GM19397 (cell line): ENCODE measurements at regions not wholly inside any gene's neighbourhood (a gene's known extent, or its start where the extent isn't known, plus 50 kb on each side); places are given as distances from the start of the nearest gene placed in this dataset.
A peak's percentile ranks its signal among the peaks of the same experiment; 100 is the strongest.

ENCODE experiments used
- ATAC-seq: cut with Tn5 transposase; IDR thresholded peaks from one replicate; pipeline ENCODE4 v1.9.1; 2021; ENCODE audit warnings: mild to moderate bottlenecking, moderate library complexity; ENCODE audit not compliant: unreplicated experiment

DNA sequence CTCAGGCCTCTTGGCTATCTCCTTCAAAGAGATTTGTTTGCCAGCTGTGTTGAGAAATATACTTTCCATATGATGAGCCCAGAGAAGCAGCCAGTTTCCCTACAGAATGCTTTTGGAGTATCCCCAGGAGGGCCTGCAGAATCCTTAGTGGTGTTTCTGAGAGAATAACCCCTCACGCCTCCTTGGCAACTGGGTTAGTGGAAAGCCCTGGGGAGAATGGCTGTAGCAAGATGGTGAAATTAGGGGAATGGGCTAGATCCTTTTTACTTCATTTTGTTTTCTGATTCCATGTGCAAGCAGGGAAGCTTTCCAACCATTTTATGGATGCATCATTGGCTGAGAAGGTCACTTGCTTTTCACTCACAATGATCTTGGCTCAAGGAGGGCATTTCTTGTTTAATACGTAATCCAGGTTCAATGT, 364.6 kb downstream of the DMRT2 start:
- no peak for ATAC-seq

DNA sequence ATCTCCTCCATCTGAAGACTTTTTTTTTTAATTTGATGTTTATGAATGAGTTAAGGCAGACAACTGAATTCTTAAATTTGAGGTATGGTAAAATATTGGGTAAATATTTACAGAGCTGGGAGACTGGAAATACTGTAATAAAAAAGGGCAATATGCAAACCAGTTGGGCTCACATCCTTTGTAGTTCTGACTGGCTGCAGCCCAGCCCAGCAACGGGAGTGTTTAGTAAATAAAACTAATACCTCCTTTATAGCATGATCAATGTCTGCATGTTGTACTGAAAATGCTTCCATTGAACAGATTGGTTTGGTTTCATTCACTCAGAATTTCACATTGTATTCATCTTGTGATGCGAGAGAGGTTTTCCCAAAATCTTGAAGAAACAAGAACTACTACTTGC, 365.0 kb downstream of the DMRT2 start:
- ATAC-seq, result no peak

DNA sequence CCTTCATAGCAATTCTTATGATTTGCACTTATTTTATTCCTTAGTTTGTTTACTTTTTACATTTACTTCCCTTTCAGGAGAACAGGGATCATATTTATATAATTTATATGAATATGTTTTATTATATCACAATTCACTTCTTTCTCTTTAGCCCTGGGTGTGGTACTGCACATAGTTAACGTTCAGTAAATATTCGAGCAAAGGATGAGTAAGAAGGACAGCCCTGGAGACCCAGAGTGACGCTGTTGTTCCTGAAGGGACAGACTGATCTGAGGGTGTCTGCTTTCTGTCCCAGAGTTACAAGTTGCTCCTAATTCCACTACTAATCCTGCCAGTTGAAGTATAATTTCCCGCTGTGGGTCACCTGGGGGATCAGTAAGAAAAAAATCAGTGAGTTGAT, 366.1 kb downstream of the DMRT2 start:
- ATAC-seq, result no peak

DNA sequence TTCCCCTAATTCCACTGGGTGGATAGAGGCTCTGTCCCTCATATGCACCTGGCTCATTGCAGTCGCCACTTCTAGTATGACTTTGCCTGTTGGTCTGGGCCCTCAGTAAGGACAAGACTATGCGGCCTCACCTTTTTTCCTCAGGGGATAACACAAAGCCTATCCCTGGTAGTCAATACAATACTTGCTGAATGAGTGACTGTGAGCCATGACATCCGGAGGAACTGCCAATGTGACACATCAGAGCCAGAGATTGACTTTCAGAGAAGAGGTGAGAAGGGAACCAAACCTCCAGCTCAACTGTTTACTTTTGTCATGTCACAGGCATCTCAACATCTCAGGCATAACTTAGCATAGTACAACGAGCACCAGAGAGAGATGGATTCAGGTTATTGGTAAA, 371.3 kb downstream of the DMRT2 start:
- no peak for ATAC-seq

DNA sequence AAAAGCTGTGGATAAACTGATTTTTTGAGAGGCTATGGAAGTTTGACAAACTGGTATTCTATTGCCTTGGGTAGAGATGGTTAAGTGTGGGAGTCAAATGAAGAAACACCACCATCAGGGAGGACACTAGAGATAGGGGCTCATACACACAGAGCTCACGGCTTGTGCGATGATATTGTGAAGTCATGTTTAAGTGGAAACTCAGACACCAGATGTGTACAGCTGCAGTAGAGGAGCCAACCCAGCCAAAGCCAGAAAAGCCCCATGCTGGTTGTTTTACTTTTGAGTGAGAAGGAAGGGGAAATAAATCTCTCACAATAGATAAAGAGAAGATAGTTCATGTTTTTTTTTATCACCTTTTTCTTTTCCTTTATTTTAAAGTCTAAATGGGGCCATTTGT, 377.7 kb downstream of the DMRT2 start:
- ATAC-seq, result no peak

DNA sequence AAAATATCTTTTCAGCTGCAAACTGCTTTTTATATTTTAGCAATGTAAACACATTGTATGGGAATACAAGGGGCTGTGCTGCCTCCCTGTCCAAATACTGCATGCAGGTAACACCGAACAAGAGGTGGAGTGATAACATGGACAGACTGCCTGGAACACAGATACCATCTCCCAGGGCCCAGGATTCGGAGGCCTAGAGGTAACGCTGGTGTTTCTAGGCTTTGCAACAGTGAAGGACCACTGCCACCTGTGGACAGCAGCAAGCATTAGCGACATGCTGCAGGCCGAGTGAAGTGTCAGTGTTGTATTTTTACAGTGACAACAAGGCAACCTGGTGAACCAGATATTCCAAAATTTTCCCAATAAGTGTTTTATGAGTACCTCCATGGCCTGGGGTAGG, 379.1 kb downstream of the DMRT2 start:
- ATAC-seq, result no peak

DNA sequence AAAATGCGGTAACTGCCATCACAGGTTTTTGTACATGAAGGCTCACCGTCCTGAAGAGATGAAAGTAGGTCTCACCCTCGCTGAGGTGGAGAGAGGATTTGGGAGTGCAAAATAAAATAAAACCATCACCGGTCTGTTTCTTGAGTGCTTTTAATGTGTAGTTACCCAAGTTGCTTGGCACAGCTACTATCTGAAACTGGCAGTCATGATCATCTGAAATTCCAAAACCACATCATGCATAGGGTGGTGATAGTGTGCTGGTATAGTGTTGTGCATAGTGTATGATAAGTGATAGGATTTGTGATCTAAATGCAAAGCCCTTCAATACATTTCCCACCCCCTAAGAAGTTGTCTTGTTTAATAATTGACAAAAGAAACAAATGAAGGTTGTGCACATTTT, 381.3 kb downstream of the DMRT2 start:
- ATAC-seq, result no peak

DNA sequence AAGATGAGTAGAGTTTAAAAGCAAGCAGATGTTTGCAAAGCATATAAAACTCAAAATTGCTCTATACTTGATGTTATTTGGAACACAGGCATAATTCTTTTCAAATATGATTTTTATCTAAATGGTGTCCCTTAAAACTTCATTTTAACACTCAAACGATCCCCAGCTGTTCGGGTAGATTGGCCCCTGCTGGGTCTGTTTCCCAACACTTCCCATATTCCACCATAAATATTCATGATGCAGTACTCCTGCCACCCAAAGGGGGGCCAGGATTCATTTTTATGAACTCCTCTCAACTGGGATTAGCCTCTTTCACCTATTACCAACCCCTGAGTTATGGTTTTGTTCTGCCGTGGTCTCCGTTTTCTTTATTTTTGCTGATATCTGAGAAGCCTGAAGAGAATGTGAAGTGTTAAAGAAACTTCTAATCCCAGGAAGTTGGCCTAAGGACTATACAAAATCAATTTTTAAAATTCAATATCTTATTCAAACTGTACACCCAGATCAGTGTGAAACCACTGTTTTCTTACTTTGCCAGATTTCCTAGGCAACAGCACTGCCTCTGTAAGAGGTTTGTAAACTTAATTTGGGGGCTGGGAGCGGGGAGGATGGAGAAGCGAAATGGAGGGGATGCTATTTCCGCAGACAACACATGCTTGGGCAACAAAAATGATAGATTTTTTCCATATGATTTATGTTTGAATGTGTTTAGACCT, 384.1 kb downstream of the DMRT2 start:
- no peak for ATAC-seq

DNA sequence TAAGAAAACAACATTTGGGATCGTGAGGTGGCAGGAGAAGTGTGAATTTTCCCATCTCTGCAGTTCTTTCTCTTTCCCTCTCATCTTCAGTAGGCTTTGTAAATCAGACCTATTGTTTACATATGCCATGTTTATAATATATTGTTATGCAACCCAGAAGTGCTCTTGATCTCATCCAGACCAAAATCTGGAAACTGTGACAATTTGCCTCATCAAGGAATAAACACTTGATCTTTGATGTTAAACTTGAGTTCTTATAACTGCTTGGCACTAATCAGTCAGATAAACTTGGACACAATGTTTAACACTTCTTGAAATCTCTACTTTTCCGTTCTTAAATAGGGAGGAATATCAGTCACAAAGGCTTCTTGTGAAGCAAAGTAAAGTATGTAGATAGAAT, 384.7 kb downstream of the DMRT2 start:
- ATAC-seq, result no peak

DNA sequence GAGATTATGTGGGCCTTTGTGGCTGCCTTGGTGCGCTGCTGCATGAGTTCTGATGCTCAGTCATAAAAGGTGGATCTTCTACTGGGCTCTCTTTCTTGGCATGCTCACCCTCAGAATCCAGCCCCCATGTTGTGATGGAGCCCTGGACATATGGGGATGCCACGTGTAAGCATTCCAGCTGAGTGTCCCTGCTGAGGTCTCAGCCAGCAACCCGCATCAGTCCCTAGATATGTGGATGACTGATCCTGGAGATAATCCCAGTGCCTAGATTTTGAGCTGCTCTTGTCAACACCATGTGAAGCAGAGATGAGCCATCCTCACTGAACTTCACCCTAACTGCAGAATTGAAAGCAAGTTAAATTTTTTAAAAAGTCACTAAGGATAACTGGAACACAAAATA, 390.1 kb downstream of the DMRT2 start:
- no peak for ATAC-seq

DNA sequence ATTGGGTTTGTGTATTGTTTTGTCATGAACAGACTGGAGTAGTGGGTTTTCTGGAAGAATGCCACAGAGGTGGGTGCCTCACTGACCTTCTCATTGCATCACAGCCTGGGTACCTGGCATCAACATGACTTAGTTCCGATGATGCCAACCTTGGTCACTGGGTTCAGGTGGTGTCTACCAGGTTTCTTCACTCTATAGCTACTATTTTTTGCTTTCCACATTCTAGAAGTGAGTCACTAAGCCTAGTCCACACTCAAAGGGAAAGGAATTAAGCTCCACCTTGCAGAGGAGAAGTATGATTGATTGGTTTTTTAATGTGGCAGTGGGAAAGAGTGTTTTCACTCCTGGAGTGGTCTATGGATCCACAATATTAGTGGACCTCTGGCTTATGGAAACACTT, 391.9 kb downstream of the DMRT2 start:
- no peak for ATAC-seq

DNA sequence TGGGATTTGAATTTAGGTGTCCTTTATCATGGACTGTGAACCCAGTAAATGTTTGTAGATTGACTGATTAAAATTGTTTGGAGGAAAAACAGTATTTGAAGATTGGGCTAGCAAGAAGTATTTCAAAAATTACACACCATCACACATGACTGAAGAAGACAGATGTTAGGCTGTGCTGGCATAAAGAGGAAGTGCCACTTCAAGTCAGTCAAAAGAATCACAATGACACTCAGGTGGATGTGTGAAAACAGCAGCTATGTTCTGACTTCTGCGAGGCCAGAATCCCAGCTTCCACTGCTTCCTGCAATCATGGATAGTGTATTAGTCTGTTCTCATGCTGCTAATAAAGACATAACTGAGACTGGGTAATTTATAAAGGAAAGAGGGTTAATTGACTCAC, 393.3 kb downstream of the DMRT2 start:
- ATAC-seq, result no peak

DNA sequence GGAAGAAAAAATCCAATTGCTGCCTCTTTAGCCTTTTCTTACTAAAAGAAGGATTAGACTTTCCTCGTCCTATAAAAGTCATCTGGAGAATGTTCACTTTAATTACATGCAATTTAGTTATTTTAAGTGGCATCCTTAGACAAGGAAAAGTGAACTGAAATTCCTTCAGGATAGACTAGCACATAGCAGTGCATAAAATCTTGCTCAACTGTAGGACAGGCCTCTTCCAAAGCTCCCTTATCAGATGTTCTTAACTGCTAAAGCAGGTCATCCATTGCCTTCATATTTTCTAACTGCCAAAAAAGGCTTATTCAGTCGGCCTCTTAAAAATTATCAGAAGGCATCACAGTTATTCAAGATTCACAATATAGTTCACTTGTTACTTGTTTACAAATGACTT, 396.5 kb downstream of the DMRT2 start:
- no peak for ATAC-seq

DNA sequence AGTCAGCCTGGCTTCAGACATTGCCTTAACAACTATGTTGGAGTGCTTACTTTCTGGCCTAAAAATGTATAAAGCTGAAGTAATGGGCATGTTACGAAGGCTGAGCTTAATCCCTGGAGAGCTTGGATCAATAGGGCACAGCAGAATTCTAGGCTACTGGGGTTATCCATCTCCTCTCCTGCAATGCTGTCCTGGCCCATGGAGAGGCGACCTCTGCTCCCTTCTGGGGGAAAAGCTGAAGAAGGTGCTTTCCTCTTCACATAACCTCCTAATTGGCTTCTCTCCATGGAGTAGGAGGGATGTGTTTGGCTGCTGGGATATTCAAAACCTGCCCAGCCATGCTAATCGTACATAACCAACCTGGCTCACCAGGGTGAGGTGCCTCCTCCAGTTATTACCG, 403.5 kb downstream of the DMRT2 start:
- ATAC-seq, result no peak

DNA sequence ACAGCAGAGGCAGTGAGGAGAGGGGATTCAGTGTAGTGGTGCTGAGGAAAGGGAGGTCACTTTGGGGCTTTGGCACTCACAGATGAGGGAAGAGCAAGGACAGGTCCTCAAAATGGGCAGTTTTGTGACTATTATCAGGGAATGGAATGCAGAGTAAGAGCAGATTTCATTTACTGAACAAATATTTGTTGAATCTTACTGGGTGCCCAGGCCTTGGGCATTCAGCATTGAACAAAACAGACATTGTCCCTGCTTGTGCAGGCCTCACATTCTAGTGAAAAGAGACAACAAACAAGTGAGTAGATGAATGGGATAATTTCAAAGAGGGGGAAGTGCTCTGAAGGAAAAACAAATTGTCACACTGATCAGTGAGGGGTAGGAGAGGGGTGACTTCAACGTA, 404.1 kb downstream of the DMRT2 start:
- ATAC-seq, result no peak

DNA sequence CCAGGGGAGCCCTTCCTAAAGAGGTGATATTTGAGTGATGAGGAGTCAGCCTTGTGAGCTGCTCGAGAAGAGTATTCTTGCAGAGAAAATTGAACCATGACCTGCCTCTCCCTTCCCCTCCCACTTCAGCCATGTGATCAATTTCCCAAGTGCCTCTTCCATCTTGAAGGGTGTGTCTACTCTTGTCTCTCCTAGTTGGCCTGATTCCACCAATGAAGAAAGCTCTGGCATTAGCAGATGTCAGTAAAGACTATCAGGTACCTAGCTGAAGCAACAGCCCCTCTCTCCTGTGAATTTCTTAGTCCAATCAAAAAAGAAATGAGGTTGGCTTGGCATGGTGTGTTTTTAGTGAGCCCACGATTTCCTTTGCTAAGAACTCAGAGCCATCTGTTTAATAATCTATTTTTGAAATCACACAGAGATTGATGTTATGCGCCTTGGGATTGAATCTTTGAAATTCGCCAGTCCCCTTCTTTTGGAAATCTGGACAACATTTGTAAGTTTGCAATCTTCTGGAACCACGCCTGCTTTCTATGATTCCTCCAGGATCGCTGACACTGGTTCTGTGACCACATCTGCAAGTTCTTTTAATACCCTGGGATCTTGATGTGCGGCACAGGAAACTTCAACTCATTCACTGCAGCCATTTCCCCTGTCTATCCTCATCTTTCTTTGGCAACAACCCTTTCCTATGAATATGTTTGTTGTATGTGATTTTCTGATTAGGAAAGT, 404.6 kb downstream of the DMRT2 start:
- ATAC-seq, result no peak

DNA sequence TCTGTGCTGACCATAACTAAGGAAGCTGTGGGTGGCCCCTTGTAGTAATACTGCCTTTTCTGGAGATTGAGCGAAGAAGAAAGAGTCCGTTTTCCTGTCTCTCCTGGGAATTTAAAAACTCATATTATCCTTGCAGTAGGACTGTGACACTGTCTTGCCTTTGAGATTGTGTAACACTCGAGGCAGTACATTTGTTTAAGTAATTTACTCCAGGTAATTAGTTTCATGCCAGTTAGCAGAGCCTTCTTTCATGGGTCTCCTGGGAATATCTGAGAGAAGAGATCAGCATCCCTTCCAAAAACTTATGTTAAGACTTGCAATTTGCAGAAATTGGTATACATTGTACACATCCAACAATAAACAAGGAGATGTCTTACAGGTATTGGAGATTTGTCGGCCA, 405.6 kb downstream of the DMRT2 start:
- no peak for ATAC-seq

DNA sequence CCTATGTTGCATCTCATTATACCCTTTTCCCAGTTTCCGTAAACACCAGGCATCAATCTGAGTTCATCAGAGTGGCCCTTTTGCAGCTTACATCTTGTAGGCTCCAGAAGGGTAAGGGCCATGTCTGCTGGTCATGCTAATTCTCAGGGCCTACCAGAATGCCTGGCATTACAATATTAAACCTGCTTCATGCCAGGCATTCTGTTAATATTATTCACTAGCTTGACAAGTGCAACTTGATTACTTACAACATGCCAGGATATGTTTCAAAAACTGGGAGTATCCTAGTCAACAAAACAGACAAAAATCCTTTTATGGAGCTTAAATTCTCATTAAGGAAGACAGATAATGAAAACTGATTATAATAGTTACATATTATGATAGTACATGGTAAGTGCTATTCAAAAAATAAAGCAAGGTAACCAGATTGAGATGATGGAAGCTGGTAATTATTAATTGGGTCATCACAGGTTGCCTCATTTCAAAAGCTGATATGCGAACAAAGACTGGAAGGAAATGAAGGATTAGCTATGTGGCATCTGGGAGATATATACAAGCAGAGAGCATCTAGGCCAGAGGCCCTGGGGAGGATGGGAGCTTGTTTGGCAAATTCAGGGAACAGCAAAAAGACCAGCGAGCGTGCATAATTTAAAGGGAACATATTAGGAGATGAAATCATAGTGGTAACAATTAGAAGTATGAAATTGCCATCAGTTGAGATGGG, 406.3 kb downstream of the DMRT2 start:
- no peak for ATAC-seq

DNA sequence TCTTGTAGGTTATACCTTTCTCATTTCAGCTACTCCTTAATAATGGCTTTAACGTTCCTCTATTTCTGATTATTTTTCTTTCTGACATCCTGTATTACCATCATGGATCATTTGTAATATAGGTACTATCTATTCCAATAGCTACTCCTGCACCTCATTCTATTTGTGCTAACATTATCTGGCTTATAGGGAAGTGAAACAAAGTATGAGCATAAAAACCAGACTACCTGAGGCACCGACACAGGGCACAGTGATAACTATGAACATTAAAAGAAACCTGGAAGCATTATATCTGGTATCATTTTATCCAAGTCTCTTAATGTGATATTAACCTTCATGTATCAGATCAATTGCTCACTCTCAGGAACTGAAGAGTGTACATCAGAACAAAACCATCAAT, 407.3 kb downstream of the DMRT2 start:
- ATAC-seq, result no peak

DNA sequence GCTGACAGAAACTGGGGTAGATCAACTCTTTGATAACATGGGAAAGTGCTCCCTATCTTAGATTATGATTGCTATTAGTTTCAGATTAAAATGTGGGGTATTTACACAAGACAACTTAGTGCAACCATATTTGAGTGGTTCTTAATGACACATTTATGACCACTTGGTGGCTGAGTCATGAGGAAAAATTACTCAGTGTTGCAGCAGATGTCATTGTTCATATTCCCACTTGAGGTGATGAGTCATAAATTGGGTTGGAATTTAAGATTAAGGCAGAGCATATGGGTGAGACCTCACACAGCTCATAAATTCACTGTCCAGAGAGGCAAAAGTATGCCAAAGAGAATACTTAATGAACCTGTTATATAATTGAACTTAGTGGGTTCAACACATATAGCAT, 408.3 kb downstream of the DMRT2 start:
- no peak for ATAC-seq

DNA sequence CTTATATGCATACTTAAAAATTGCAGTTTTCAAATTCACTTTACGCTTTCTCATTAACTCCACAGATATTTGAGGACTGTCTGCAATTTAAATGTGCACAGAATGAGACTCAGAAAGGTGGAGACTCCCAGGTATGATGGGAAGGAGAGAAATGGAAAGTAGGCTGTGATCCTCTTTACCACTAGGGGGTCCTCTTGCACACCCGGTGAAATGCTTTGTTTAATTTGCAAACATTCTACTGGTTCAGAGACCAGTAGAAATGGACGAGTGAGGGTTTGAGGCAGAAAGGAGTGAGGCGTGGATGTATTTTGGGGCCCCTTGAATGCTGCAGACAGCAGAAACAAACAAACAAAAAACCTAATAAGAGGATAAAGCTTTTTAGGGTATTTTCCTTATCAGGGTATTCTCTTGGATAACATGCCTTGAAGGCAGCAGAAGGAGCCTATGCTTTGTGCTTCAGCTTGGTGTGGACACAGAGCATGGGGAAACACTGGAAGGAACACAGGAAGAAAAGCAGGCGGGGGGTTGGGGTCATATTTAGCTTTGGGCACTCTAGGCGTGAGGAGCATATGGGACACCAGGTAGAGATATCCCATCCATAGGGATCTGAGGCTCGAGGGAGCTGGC, 410.1 kb downstream of the DMRT2 start:
- ATAC-seq, result peak; percentile 68

DNA sequence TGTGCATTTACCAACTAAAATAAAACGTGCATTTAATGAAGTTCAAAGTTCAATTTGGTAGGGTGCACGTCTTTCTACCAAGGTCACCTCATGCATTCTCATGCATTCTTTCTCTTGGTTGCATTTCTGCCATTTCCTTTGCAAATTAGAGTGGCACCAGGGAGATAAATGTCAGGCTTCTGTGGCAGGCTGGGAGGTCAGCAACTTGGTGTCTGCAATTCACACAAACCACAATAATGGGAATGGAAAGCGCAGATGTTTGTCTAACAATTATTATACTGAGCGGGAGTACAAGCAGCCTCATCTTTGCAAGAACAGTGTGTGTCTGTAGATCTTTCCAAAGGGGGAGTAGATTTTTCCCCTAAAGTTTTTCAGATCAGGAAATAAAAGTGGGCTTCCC, 411.7 kb downstream of the DMRT2 start:
- no peak for ATAC-seq
